ENCODE measurements at regions not wholly inside any gene's neighbourhood (a gene's known extent, or its start where the extent isn't known, plus 50 kb on each side); places are given as distances from the start of the nearest gene placed in this dataset.

DNA sequence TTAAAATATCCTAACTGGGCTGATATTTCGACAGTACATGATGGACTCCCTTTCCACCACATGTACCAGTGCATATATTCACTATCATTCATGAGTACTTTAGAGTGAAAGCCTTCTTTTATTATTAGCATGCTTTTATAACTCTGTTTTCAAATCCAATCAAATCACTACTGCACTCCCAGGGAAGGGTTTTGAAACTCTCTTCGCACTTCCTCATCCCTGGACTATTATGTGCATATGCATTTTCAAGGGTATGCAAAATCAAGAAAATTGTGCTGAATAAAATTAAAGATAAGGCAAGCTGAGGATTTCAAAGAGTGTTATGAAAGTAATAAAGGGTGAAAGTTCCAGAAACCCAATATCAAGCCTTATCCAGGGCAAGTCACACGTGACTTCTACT is 411.4 kb upstream of the PDZRN3 start:
- H3K9me3 ChIP-seq (ENCODE audit: control insufficient read depth, low read depth, low read length) = no peaks in the 10 kb centered on the region
- no peak for FAIRE-seq
- dilution Hi-C loops (cut with MboI; ENCODE audit: extremely low pct_ligation_motif_present, low sequenced_read_pairs) = no loop called here

DNA sequence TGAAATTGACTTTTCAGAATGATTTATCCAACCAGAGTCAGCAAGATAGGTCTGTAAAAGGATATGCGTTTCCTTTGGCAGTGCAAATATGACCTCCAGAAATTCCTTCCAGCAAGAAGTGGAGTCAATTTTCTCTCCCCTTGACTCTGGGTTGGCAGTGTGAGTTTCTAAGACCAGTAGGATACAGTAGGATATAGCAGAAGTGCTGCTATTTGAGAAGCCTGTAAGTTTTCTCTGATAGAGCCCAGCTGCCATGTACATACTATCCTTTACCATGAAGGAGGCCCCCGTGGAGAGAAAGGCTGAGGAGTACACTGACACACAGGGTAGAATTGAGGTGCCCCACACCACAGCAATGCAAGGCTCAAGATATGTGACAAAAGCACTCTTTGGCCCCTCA is 409.1 kb upstream of the PDZRN3 start:
- no peak for DNase-seq (ENCODE audit: low read depth, low spot score)
- H3K79me2 ChIP-seq (ENCODE audit: control insufficient read depth, insufficient read depth, low read length) = no peaks in the 10 kb centered on the region
- H3K27me3 ChIP-seq (ENCODE audit: control insufficient read depth, extremely low read depth, insufficient read depth, low read length) = no peaks in the 10 kb centered on the region
- dilution Hi-C loops (cut with MboI; ENCODE audit: extremely low pct_ligation_motif_present, low sequenced_read_pairs) = no loop called here
- no peaks in the 10 kb centered on the region for H3K9me1 ChIP-seq (ENCODE audit: control insufficient read depth, extremely low read depth, insufficient read depth, low read length)
- no peaks in the 10 kb centered on the region for H3K9me3 ChIP-seq (ENCODE audit: control insufficient read depth, low read depth, low read length)
- H3K9ac ChIP-seq (ENCODE audit: control insufficient read depth, extremely low read depth, insufficient read depth, low read length) = no peak overlapping the region
- H4K20me1 ChIP-seq (ENCODE audit: control insufficient read depth, extremely low read depth, insufficient read depth, low read length) = no peaks in the 10 kb centered on the region
- no peak overlapping the region for H3K27ac ChIP-seq (ENCODE audit: control insufficient read depth, insufficient read depth, low read length)
- TF ChIP-seq, protein P1, sequence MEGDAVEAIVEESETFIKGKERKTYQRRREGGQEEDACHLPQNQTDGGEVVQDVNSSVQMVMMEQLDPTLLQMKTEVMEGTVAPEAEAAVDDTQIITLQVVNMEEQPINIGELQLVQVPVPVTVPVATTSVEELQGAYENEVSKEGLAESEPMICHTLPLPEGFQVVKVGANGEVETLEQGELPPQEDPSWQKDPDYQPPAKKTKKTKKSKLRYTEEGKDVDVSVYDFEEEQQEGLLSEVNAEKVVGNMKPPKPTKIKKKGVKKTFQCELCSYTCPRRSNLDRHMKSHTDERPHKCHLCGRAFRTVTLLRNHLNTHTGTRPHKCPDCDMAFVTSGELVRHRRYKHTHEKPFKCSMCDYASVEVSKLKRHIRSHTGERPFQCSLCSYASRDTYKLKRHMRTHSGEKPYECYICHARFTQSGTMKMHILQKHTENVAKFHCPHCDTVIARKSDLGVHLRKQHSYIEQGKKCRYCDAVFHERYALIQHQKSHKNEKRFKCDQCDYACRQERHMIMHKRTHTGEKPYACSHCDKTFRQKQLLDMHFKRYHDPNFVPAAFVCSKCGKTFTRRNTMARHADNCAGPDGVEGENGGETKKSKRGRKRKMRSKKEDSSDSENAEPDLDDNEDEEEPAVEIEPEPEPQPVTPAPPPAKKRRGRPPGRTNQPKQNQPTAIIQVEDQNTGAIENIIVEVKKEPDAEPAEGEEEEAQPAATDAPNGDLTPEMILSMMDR (optimal IDR thresholded peaks at IDR 0.05 in 1 of 3, IDR thresholded peaks at IDR 0.05 in 1 of 3, conservative IDR thresholded peaks at IDR 0.05 in 1 of 3; ENCODE audit: extremely low read depth in 1 of 3, insufficient read depth in 2 of 3, low read length in 3 of 3) = no peak
- TF ChIP-seq EZH2 (IDR thresholded peaks at IDR 0.05; ENCODE audit: low read length) = no peak
- H3K4me2 ChIP-seq (ENCODE audit: control insufficient read depth, extremely low read depth, insufficient read depth, low read depth, low read length) = no peak overlapping the region
- no peaks in the 10 kb centered on the region for H3K36me3 ChIP-seq (ENCODE audit: control insufficient read depth in 2 of 2, extremely low read depth in 1 of 2, insufficient read depth in 2 of 2, low read length in 2 of 2)
- H2AFZ ChIP-seq (ENCODE audit: control insufficient read depth, low read length) = no peak overlapping the region
- FAIRE-seq = no peak
- no peak overlapping the region for H3K4me3 ChIP-seq (ENCODE audit: control insufficient read depth in 2 of 3, extremely low read depth in 1 of 3, insufficient read depth in 2 of 3, low read depth in 1 of 3, low read length in 3 of 3)
- no peaks in the 10 kb centered on the region for H3K4me1 ChIP-seq (ENCODE audit: control insufficient read depth, extremely low read depth, insufficient read depth, low read length)

More for the DNA sequence above, 411.4 kb upstream of the PDZRN3 start:
- H3K27ac ChIP-seq (ENCODE audit: control insufficient read depth, insufficient read depth, low read length) = no peak overlapping the region
- H3K36me3 ChIP-seq (ENCODE audit: control insufficient read depth in 2 of 2, extremely low read depth in 1 of 2, insufficient read depth in 2 of 2, low read length in 2 of 2) = no peaks in the 10 kb centered on the region
- H2AFZ ChIP-seq (ENCODE audit: control insufficient read depth, low read length) = no peak overlapping the region
- no peaks in the 10 kb centered on the region for H3K79me2 ChIP-seq (ENCODE audit: control insufficient read depth, insufficient read depth, low read length)
- no peaks in the 10 kb centered on the region for H3K4me1 ChIP-seq (ENCODE audit: control insufficient read depth, extremely low read depth, insufficient read depth, low read length)
- no peak overlapping the region for H3K4me2 ChIP-seq (ENCODE audit: control insufficient read depth, extremely low read depth, insufficient read depth, low read depth, low read length)
- H4K20me1 ChIP-seq (ENCODE audit: control insufficient read depth, extremely low read depth, insufficient read depth, low read length) = no peaks in the 10 kb centered on the region
- no peak for DNase-seq (ENCODE audit: low read depth, low spot score)
- no peak for TF ChIP-seq EZH2 (IDR thresholded peaks at IDR 0.05; ENCODE audit: low read length)
- TF ChIP-seq, protein P1 (optimal IDR thresholded peaks at IDR 0.05 in 1 of 3, IDR thresholded peaks at IDR 0.05 in 1 of 3, conservative IDR thresholded peaks at IDR 0.05 in 1 of 3; ENCODE audit: extremely low read depth in 1 of 3, insufficient read depth in 2 of 3, low read length in 3 of 3) = no peak
- H3K27me3 ChIP-seq (ENCODE audit: control insufficient read depth, extremely low read depth, insufficient read depth, low read length) = no peaks in the 10 kb centered on the region
- H3K4me3 ChIP-seq (ENCODE audit: control insufficient read depth in 2 of 3, extremely low read depth in 1 of 3, insufficient read depth in 2 of 3, low read depth in 1 of 3, low read length in 3 of 3) = no peak overlapping the region
- H3K9ac ChIP-seq (ENCODE audit: control insufficient read depth, extremely low read depth, insufficient read depth, low read length) = no peak overlapping the region
- H3K9me1 ChIP-seq (ENCODE audit: control insufficient read depth, extremely low read depth, insufficient read depth, low read length) = no peaks in the 10 kb centered on the region
